KMS-11 (cell line): ENCODE measurements at regions not wholly inside any gene's neighbourhood (a gene's known extent, or its start where the extent isn't known, plus 50 kb on each side); places are given as distances from the start of the nearest gene placed in this dataset.

Source experiments
- H2AFZ ChIP-seq: fragments of 200-600 bp; sonication (generic); 2 replicates; pipeline ENCODE4 v1.6.1; 2016; ENCODE audit warnings: antibody characterized with exemption, mixed run types, low read depth
- H3K27ac ChIP-seq: fragments of 200-600 bp; sonication (generic); 2 replicates; pipeline ENCODE4 v1.6.1; 2016; ENCODE audit warnings: mild to moderate bottlenecking, mixed run types
- H3K27me3 ChIP-seq: fragments of 200-600 bp; sonication (generic); 2 replicates; pipeline ENCODE4 v1.6.1; 2017; ENCODE audit warnings: mild to moderate bottlenecking, low read depth, mixed run types, moderate library complexity; ENCODE audit not compliant: insufficient read depth
- H3K36me3 ChIP-seq: fragments of 200-600 bp; sonication (generic); 2 replicates; pipeline ENCODE4 v1.6.1; 2017; ENCODE audit warnings: mild to moderate bottlenecking, mixed run types; ENCODE audit not compliant: insufficient read depth
- H3K4me1 ChIP-seq: fragments of 200-600 bp; sonication (generic); 2 replicates; pipeline ENCODE4 v1.6.1; 2016; ENCODE audit warnings: mild to moderate bottlenecking, low read depth, mixed run types; ENCODE audit not compliant: poor library complexity, severe bottlenecking
- H3K4me2 ChIP-seq: fragments of 200-600 bp; sonication (generic); 2 replicates; pipeline ENCODE4 v1.7.0; 2016; ENCODE audit warnings: mild to moderate bottlenecking, mixed run types
- H3K4me3 ChIP-seq: fragments of 200-600 bp; sonication (generic); IDR thresholded peaks from 2 replicates; pipeline ENCODE4 v1.6.1; 2017; ENCODE audit warnings: low read depth, low read length, mixed read lengths; ENCODE audit not compliant: insufficient read depth
- H3K79me2 ChIP-seq: fragments of 200-600 bp; sonication (generic); 2 replicates; pipeline ENCODE4 v1.6.1; 2016; ENCODE audit warnings: low read depth, mixed run types; ENCODE audit not compliant: insufficient read depth
- H3K9ac ChIP-seq: fragments of 200-600 bp; sonication (generic); 2 replicates; pipeline ENCODE4 v1.6.1; 2016; ENCODE audit warnings: mild to moderate bottlenecking, mixed run types
- H4K20me1 ChIP-seq: fragments of 200-600 bp; sonication (generic); 2 replicates; pipeline ENCODE4 v1.6.1; 2016; ENCODE audit warnings: mild to moderate bottlenecking, mixed run types; ENCODE audit not compliant: insufficient read depth
- TF ChIP-seq, protein P1 (sequence below): fragments of 200-600 bp; sonication (generic); conservative IDR thresholded peaks from 2 replicates; pipeline ENCODE4 v1.6.1; 2017; ENCODE audit warnings: low read depth, mild to moderate bottlenecking, antibody characterized with exemption, low read length, moderate library complexity, mixed read lengths

DNA sequence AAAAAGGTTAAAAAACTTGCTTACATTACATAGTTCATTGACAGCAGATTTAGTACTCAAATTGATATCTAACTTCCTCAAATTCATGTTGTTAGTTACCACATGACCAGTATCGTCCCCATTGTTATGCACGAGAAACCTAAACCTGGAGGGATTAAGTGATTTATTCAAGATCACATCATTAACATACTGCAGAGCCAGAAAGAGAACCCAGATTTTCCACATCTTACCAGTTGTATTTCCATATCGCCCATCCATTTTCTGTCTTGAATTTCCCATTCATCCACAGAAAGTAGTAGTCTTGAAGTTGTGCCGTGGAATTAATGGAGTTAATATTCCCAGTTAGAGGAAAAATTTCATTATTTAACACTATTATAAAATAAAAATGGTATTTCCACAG, 512.0 kb downstream of the METTL4 start:
- no peaks in the 10 kb centered on the region for H3K36me3 ChIP-seq
- TF ChIP-seq, protein P1, sequence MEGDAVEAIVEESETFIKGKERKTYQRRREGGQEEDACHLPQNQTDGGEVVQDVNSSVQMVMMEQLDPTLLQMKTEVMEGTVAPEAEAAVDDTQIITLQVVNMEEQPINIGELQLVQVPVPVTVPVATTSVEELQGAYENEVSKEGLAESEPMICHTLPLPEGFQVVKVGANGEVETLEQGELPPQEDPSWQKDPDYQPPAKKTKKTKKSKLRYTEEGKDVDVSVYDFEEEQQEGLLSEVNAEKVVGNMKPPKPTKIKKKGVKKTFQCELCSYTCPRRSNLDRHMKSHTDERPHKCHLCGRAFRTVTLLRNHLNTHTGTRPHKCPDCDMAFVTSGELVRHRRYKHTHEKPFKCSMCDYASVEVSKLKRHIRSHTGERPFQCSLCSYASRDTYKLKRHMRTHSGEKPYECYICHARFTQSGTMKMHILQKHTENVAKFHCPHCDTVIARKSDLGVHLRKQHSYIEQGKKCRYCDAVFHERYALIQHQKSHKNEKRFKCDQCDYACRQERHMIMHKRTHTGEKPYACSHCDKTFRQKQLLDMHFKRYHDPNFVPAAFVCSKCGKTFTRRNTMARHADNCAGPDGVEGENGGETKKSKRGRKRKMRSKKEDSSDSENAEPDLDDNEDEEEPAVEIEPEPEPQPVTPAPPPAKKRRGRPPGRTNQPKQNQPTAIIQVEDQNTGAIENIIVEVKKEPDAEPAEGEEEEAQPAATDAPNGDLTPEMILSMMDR = no peak
- no peak overlapping the region for H3K4me3 ChIP-seq
- H3K27me3 ChIP-seq = no peaks in the 10 kb centered on the region
- no peaks in the 10 kb centered on the region for H3K4me1 ChIP-seq
- H3K4me2 ChIP-seq = no peak overlapping the region
- H3K79me2 ChIP-seq = no peaks in the 10 kb centered on the region
- no peaks in the 10 kb centered on the region for H4K20me1 ChIP-seq
- no peak overlapping the region for H3K27ac ChIP-seq
- H3K9ac ChIP-seq = no peak overlapping the region
- H2AFZ ChIP-seq = no peak overlapping the region

DNA sequence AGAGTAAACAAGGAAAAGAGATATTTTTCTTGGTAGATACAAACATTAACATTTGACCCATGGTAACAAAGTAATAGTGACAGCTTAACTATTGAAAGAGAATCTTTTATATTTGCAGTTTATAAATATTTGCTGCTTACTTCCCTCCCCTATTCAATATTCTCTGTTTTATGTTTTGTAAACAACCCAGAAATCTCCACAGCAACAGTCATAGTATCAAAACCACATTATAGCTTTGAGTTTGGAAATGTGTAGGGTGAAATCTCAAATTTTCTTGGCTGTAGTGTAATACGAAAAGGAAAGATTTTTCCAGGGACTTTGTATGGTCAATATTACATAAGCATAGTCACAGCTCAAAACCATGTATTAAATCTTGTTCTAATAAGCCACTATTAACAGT, 511.2 kb downstream of the METTL4 start:
- Histone ChIP-seq H3K4me3 (no peak overlapping the region), H3K36me3 (no peaks in the 10 kb centered on the region), H3K27ac (no peak overlapping the region), H2AFZ (no peak overlapping the region), H3K27me3 (no peaks in the 10 kb centered on the region), H3K9ac (no peak overlapping the region), H3K79me2 (no peaks in the 10 kb centered on the region), H3K4me2 (no peak overlapping the region), H4K20me1 (no peaks in the 10 kb centered on the region), H3K4me1 (no peaks in the 10 kb centered on the region)
- TF ChIP-seq, protein P1 = no peak

DNA sequence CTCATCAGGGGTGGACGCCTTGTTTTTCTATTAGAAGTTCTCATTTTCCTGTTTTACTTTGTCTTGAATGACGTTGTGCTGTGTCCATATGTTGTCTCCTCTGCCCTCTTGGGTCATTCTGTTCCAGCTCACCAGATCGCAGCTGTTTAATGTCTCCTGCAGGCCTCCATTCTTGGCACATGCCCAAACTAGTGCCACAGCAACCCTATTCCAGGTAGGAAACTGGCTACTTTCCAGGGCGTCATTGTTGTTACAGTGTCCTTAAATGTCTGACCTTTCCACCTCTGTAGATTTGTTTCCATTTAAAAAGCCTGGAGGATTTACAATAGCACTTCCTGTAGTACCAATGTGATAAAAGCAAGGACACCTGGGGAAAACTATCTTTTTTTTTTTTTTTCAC, 500.7 kb downstream of the METTL4 start:
- Histone ChIP-seq H3K27me3 (no peaks in the 10 kb centered on the region), H3K9ac (no peak overlapping the region), H3K79me2 (no peaks in the 10 kb centered on the region), H3K4me1 (no peaks in the 10 kb centered on the region), H3K36me3 (no peaks in the 10 kb centered on the region), H3K4me3 (no peak overlapping the region), H3K4me2 (no peak overlapping the region), H2AFZ (no peak overlapping the region), H4K20me1 (no peaks in the 10 kb centered on the region), H3K27ac (no peak overlapping the region)
- TF ChIP-seq, protein P1 = no peak

DNA sequence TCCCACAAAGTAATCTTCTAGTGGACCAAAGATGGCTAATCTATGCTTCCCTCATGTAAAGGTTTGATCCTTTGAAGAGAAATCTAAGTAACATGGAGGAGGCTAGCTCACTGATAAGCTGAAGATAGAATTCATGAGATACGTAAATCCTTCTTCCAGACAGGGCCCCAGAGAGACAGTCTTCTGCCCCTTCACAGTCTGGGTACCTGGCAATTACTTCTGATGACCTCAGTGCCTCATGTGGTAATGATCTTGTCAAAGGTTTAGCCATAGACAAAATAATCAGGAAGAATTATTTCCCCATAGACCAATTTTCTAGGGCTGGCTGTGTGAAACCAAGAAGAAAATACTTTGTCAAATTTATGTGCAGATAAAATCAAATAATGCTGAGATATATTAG, 495.8 kb downstream of the METTL4 start:
- Histone ChIP-seq H3K9ac (no peak overlapping the region), H3K27ac (no peak overlapping the region), H3K27me3 (no peaks in the 10 kb centered on the region), H3K4me3 (no peak overlapping the region), H3K79me2 (no peaks in the 10 kb centered on the region), H2AFZ (no peak overlapping the region), H3K4me1 (no peaks in the 10 kb centered on the region), H3K4me2 (no peak overlapping the region), H4K20me1 (no peaks in the 10 kb centered on the region), H3K36me3 (no peaks in the 10 kb centered on the region)
- TF ChIP-seq, protein P1 = no peak

DNA sequence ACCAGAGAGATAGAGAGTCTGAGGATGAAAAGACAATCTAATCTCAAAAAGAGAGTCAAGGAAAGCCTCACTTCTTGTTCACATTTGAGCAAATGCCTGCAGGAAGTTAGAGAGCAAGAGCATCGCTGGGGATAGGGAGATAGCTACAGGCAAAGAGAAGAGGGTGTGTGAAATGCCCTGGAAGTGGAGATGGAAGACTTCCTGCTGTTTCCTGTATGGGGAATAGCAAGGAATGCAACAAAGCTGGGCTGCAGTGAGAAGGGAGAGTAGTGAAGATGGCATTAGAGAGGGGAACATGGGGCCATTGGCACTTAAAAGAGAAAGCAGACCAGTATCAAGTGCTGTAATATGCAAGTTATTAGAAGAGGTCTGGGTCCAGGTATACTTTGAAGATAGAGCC, 488.6 kb downstream of the METTL4 start:
- no peak overlapping the region for H3K4me2 ChIP-seq
- H2AFZ ChIP-seq = no peak overlapping the region
- H3K4me3 ChIP-seq = no peak overlapping the region
- no peaks in the 10 kb centered on the region for H3K36me3 ChIP-seq
- H3K27me3 ChIP-seq = no peaks in the 10 kb centered on the region
- no peaks in the 10 kb centered on the region for H4K20me1 ChIP-seq
- no peaks in the 10 kb centered on the region for H3K4me1 ChIP-seq
- no peaks in the 10 kb centered on the region for H3K79me2 ChIP-seq
- H3K9ac ChIP-seq = no peak overlapping the region
- TF ChIP-seq, protein P1 = no peak
- H3K27ac ChIP-seq = no peak overlapping the region
